Stimulated activated naive CD8-positive, alpha-beta T cell treated with anti-CD3 and anti-CD28 coated beads, Interleukin-15, Interleukin-2, amounts not matched to agents 100 ng/mL and 50 ng/mL, for 24 hours (primary cell): ENCODE measurements at regions not wholly inside any gene's neighbourhood (a gene's known extent, or its start where the extent isn't known, plus 50 kb on each side); places are given as distances from the start of the nearest gene placed in this dataset.

Experiments
- H3K27ac Mint-ChIP-seq: one replicate; pipeline ENCODE4 v1.8.0; 2021; ENCODE audit warnings: mild to moderate bottlenecking, mixed read lengths
- H3K27me3 Mint-ChIP-seq: one replicate; pipeline ENCODE4 v1.8.0; 2021; ENCODE audit warnings: mixed read lengths
- H3K36me3 Mint-ChIP-seq: one replicate; pipeline ENCODE4 v1.8.0; 2021; ENCODE audit warnings: low read depth, mixed read lengths
- H3K4me1 Mint-ChIP-seq: one replicate; pipeline ENCODE4 v1.8.0; 2021; ENCODE audit warnings: low read depth, mixed read lengths
- H3K4me3 Mint-ChIP-seq: one replicate; pipeline ENCODE4 v1.8.0; 2021; ENCODE audit warnings: mild to moderate bottlenecking, mixed read lengths
- H3K9me3 Mint-ChIP-seq: one replicate; pipeline ENCODE4 v1.8.0; 2021; ENCODE audit warnings: mixed read lengths

DNA sequence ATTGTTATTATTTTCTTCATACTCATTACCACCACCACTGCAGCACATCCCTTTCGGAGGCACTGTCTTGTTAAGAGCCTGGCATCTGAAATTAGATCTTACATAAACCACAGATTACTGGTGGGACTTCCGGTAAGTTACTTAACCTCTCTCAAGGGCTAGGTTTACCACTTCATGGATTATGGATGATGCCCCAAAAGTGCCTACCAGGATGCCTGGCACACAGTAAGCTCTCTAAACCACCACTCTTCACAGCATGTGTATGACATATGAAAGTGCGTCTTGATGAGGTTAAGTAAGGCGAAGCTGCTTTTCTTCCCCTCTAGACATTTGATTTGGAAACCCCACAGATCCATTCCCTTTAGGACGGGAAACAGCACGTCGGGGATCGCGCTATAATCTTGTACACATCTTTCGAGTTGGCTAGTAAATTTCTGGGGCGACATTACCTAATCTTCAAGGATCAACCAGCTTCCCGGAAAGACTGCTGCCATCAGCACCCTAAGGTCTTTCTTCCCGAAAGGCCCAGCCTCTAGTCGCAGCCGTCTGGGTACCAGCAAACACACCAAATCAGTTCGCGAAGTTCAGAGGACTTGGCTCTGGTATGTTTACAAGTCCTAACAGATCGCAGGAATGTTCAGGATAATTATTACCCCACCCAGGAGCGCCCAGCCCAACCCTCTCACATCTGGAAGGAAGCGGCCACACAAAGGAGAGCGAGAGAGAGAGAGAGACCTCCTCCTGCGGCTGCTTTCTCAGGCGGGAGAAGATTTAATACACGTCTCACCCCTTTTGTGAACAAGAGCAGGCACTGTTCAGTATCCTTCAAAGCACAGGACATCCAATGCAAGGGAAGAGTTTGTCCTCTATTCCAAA is 155.1 kb upstream of the FRMD4B start:
- Mint-ChIP-seq H3K27ac (no peak overlapping the region), H3K36me3 (no peaks in the 10 kb centered on the region), H3K27me3 (peaks cover 39% of the 10 kb centered on the region), H3K4me1 (no peaks in the 10 kb centered on the region), H3K4me3 (no peak overlapping the region), H3K9me3 (no peaks in the 10 kb centered on the region)

DNA sequence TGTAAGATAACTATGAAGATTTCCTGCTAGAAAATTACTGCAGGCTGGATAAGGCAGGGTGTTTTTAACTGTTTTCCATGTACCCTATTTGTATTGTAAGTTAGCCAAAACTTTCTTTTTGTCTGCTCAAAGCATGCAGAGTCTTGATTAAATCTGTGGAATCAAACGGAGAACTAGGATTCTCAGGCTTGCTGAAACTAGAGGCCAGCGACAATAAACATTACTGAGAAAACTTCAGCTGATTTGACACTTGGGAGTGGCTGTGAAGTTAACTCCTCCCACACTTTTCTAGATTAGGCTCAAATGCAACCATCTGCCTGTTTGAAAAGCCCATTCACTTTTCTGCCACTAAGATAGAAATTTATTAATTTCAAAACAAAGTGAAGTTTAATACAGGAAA is 153.2 kb upstream of the FRMD4B start:
- H3K36me3 Mint-ChIP-seq: no peaks in the 10 kb centered on the region
- H3K27ac Mint-ChIP-seq: no peak overlapping the region
- no peaks in the 10 kb centered on the region for H3K4me1 Mint-ChIP-seq
- peaks cover 36% of the 10 kb centered on the region for H3K27me3 Mint-ChIP-seq
- no peak overlapping the region for H3K4me3 Mint-ChIP-seq
- H3K9me3 Mint-ChIP-seq: no peaks in the 10 kb centered on the region

DNA sequence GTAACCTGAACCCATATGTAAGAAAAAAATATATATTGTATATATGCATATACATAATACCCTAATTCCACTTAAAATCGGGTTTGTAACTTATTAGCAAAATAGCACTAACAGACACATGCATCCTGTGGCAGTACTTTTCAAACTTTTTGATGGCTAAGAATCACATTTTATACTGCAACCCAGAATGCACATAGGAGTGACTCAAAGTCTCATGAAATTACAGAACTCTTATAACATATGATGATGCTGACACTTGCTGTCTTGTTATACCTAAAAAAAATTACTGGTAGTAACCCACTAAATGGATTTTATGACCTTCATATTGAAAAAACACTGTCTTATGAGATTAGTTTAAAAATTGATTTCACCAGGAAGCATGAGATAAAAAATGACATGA is 152.4 kb upstream of the FRMD4B start:
- Mint-ChIP-seq H3K36me3 (no peaks in the 10 kb centered on the region), H3K27me3 (peaks cover 32% of the 10 kb centered on the region), H3K27ac (no peak overlapping the region), H3K4me1 (no peaks in the 10 kb centered on the region), H3K9me3 (no peaks in the 10 kb centered on the region), H3K4me3 (no peak overlapping the region)

GRCh38 chr3:69536306-69537020 is 150.6 kb upstream of the FRMD4B start:
- Mint-ChIP-seq H3K27ac (no peak overlapping the region), H3K9me3 (no peaks in the 10 kb centered on the region), H3K4me3 (no peak overlapping the region), H3K4me1 (no peaks in the 10 kb centered on the region), H3K36me3 (no peaks in the 10 kb centered on the region), H3K27me3 (peaks cover 22% of the 10 kb centered on the region)

DNA sequence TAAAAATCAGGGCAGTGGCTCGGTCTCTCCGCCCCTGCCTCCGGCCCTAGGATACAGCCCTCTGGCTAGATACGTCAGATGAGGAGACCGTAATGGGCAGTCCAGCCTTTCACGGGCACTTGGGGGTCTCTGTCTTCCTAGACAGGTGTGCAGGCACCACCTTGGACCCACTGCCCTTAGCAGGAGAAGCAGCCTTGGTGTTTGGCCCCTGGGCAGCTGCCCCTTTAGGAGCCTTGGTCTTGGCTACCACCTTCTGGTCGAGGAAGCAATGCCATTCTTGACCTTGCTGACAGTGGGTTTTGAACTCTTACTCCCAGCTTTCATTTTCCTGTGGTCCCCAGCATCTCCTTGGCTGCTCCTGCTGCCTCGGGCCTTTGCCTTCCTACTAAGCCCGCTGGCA is 149.7 kb upstream of the FRMD4B start:
- H3K27me3 Mint-ChIP-seq: peaks cover 14% of the 10 kb centered on the region
- H3K4me1 Mint-ChIP-seq: no peaks in the 10 kb centered on the region
- H3K36me3 Mint-ChIP-seq: no peaks in the 10 kb centered on the region
- H3K27ac Mint-ChIP-seq: no peak overlapping the region
- H3K4me3 Mint-ChIP-seq: no peak overlapping the region
- no peaks in the 10 kb centered on the region for H3K9me3 Mint-ChIP-seq

GRCh38 chr3:69532547-69533224 is 146.8 kb upstream of the FRMD4B start:
- Mint-ChIP-seq H3K27ac (no peak overlapping the region), H3K27me3 (peaks cover 4% of the 10 kb centered on the region), H3K4me1 (no peaks in the 10 kb centered on the region), H3K9me3 (no peaks in the 10 kb centered on the region), H3K36me3 (no peaks in the 10 kb centered on the region), H3K4me3 (no peak overlapping the region)

DNA sequence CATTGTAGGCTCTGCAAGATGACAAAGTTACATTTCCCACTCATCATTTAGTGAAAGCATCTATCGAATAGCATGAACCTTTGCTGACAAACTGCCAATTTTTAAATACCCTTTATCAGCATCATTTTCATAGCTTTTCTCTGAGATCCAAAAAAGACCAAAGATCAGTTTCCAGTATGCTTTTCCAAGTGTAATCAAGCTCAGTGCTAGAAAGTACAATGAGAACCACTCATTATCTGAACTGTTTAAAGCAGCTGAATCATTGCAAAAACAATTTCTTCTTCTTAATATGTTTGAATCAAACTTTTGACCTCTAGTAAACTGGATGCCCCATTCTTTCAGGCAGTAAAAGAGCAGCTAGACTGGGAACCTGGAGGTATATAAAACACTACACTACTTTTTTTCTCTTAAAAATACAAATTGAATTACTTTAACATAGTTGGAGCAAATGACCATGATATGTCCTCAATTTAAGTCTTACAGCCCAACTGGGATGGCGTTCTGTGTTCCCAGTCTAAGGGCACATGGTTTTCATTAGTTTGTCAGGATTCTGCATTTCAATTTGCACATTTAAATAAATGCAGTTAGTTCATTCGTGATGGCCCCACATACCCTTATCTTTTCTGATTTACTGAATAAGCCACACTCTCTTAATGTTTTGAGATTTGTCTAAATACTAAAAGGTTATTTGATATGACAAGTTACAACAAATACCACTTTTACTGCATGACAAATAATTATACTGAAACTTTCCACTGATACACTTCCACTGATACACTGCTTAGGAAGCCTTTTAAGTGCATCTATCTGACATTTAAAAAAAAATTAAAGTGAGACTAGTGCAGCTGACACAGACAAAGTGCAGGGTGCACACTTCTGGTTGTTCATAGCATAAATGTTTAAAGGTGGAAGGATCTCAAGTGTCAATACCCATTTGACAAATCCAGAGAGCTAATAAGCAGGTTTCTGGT is 146.0 kb upstream of the FRMD4B start:
- H3K9me3 Mint-ChIP-seq: no peaks in the 10 kb centered on the region
- no peak overlapping the region for H3K27ac Mint-ChIP-seq
- no peaks in the 10 kb centered on the region for H3K4me1 Mint-ChIP-seq
- no peak overlapping the region for H3K4me3 Mint-ChIP-seq
- H3K36me3 Mint-ChIP-seq: no peaks in the 10 kb centered on the region
- H3K27me3 Mint-ChIP-seq: peaks cover 4% of the 10 kb centered on the region

- Mint-ChIP-seq H3K27ac (no peak overlapping the region), H3K27me3 (peaks cover 4% of the 10 kb centered on the region), H3K36me3 (no peaks in the 10 kb centered on the region), H3K9me3 (no peaks in the 10 kb centered on the region), H3K4me1 (no peaks in the 10 kb centered on the region), H3K4me3 (no peak overlapping the region)
These were observed 144.7 kb upstream of the FRMD4B start for GRCh38 chr3:69530554-69530953.

GRCh38 chr3:69527498-69527897 is 141.6 kb upstream of the FRMD4B start:
- Mint-ChIP-seq H3K27me3 (peaks cover 4% of the 10 kb centered on the region), H3K36me3 (no peaks in the 10 kb centered on the region), H3K4me3 (no peak overlapping the region), H3K4me1 (no peaks in the 10 kb centered on the region), H3K9me3 (peaks cover 5% of the 10 kb centered on the region), H3K27ac (no peak overlapping the region)

DNA sequence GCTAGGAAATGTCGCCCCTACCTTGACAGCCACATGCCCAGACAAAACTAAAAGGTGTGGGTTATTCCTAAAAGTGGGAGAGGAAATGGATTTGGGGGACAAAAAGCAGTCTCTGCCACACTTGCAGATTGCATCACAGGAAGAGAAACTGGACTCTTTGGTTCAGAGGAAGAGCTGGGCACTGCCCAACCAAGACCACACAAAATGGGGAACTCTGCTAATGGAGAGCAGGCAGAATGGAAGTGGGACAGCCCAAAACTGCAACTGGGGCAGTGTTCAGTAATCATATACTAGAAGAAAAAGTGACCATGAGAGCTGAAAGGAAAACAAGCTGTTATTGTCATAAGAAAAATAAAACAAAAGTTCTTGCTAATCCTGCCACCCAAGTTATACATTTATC is 138.9 kb upstream of the FRMD4B start:
- Mint-ChIP-seq H3K4me1 (no peaks in the 10 kb centered on the region), H3K27ac (no peak overlapping the region), H3K9me3 (peaks cover 5% of the 10 kb centered on the region), H3K27me3 (peaks cover 4% of the 10 kb centered on the region), H3K4me3 (no peak overlapping the region), H3K36me3 (no peaks in the 10 kb centered on the region)

DNA sequence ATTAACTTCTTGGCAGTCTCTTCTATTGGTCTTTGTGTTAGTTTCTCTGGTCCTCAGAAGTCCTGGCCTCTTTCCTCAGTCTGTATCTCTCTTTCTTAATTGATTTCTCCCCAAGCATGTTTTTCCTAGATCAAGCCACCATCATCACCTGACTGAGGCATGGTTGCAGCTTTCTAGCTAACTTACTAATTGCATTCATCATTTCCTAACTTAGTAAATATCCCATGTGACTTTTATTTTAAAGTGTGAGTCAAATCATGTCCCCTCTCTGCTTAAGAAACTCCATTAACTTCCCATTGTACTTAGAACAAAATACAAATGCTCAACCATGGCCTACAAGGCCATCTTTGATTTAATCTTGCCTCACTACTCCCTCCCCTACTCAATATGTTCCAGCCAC is 135.4 kb upstream of the FRMD4B start:
- no peak overlapping the region for H3K27ac Mint-ChIP-seq
- peaks cover 5% of the 10 kb centered on the region for H3K9me3 Mint-ChIP-seq
- no peaks in the 10 kb centered on the region for H3K4me1 Mint-ChIP-seq
- H3K27me3 Mint-ChIP-seq: no peaks in the 10 kb centered on the region
- H3K36me3 Mint-ChIP-seq: no peaks in the 10 kb centered on the region
- no peak overlapping the region for H3K4me3 Mint-ChIP-seq

- Mint-ChIP-seq H3K36me3 (no peaks in the 10 kb centered on the region), H3K9me3 (no peaks in the 10 kb centered on the region), H3K27me3 (no peaks in the 10 kb centered on the region), H3K4me3 (no peak overlapping the region), H3K4me1 (no peaks in the 10 kb centered on the region), H3K27ac (no peak overlapping the region)
These were observed 125.5 kb upstream of the FRMD4B start for GRCh38 chr3:69511361-69511760.

GRCh38 chr3:69510481-69511030 is 124.7 kb upstream of the FRMD4B start:
- no peak overlapping the region for H3K27ac Mint-ChIP-seq
- no peaks in the 10 kb centered on the region for H3K27me3 Mint-ChIP-seq
- no peaks in the 10 kb centered on the region for H3K9me3 Mint-ChIP-seq
- H3K4me3 Mint-ChIP-seq: no peak overlapping the region
- H3K36me3 Mint-ChIP-seq: no peaks in the 10 kb centered on the region
- H3K4me1 Mint-ChIP-seq: no peaks in the 10 kb centered on the region

- H3K36me3 Mint-ChIP-seq: no peaks in the 10 kb centered on the region
- H3K4me1 Mint-ChIP-seq: no peaks in the 10 kb centered on the region
- no peaks in the 10 kb centered on the region for H3K27me3 Mint-ChIP-seq
- H3K27ac Mint-ChIP-seq: no peak overlapping the region
- H3K9me3 Mint-ChIP-seq: no peaks in the 10 kb centered on the region
- H3K4me3 Mint-ChIP-seq: no peak overlapping the region
These were observed 123.4 kb upstream of the FRMD4B start for GRCh38 chr3:69509288-69509687.
